ENCODE measurements at regions not wholly inside any gene's neighbourhood (a gene's known extent, or its start where the extent isn't known, plus 50 kb on each side); places are given as distances from the start of the nearest gene placed in this dataset.

DNA sequence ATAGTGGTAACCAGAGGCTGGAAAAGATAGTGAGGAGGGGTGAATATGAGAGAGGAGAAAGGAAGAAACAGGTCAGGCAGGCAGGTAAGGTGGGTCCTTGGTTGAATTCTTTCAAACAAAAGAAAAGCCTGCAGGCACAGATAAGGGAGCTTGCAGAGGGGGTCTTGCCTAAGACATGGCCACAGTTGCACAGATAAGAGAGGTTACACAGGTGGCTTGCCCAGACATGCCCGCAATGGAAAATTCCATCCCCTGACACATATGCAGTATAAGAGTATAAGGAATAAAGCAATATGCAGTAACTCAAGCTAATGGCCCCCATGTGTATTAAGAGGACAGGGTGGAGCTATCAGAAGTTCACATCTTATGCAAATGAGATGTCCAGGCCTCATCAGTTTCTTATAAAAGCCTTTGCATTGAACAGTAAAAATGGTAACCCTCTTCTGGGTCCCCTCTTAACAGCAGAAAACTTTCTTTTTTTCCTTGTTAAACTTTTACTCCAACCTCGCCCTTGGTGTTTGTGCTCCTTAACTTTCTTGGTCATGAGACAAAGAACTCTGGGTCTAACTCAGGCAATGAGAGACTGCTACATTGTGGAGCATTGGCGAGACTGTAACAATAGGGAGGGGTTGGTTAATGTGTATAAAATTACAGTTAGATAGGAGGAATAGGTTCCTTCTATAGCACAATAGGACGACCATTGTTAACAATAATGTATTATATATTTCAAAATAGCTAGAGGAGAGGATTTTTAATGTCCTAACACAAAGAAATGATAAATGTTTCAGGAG, 764.6 kb downstream of the TSN start:
- no peak for TF ChIP-seq POLR2A (IDR thresholded peaks at IDR 0.05)
- TF ChIP-seq, protein P1, sequence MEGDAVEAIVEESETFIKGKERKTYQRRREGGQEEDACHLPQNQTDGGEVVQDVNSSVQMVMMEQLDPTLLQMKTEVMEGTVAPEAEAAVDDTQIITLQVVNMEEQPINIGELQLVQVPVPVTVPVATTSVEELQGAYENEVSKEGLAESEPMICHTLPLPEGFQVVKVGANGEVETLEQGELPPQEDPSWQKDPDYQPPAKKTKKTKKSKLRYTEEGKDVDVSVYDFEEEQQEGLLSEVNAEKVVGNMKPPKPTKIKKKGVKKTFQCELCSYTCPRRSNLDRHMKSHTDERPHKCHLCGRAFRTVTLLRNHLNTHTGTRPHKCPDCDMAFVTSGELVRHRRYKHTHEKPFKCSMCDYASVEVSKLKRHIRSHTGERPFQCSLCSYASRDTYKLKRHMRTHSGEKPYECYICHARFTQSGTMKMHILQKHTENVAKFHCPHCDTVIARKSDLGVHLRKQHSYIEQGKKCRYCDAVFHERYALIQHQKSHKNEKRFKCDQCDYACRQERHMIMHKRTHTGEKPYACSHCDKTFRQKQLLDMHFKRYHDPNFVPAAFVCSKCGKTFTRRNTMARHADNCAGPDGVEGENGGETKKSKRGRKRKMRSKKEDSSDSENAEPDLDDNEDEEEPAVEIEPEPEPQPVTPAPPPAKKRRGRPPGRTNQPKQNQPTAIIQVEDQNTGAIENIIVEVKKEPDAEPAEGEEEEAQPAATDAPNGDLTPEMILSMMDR (IDR thresholded peaks at IDR 0.05), result no peak

Data from Peyer's patch (tissue), 4 donors.